Hepatic stellate cell (primary cell): ENCODE measurements at regions not wholly inside any gene's neighbourhood (a gene's known extent, or its start where the extent isn't known, plus 50 kb on each side); places are given as distances from the start of the nearest gene placed in this dataset.

Experiments
- DNase-seq: peaks from one replicate; pipeline ENCODE4 v3.0.0; 2011; ENCODE audit warnings: low spot score

DNA sequence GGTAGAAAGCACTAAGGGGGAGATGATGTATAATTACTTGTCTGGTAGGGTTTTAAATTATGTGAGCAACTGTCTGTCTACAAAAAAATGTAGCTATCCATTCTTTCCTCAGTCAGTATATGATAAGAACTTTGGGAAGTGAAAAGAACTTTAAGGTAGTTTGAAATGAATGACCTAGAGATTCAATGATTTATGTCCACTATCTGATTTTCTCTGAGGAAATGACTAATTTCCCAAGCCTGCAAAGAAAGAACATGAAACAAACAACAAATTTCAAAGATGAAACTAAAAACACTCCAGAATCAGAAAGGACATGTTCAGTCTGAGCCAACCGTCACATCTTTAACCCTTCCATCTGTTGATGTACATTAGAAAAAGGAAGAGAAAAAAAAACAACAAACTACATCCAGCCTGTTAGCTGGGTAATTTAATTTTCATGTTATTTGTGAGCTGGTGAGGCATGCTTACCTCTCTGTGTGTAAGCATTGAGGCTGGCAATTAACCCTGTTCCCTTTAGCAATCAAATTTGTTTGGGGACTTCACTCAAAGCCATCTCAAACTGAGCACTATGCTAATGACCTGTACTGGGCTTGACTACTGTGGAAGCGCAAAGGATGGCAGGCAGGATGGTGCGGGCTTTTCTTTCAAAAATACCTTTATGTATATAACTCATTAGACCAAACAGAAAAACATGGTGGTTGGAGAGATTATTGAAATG lies 220.1 kb downstream of the TUSC7 start:
- DNase-seq, result no peak

DNA sequence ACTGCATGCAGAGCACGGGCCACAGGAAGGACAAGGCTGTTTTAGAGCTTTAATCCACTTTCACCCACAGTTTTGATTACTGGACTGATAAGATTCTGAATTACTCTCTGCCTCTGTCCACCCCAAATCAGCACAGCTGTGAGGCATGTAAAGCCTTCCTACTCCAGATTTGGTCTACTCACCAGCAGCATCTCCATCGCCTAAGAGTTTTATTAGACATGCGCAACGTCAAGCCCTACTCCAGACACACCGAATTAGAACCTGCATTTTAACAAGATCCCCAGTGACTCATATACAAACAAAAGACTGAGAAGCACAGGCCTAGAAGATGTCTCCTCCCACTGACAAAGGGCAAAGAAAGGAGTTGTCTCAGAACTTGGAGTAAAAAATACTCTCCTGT lies 221.2 kb downstream of the TUSC7 start:
- no peak for DNase-seq

DNA sequence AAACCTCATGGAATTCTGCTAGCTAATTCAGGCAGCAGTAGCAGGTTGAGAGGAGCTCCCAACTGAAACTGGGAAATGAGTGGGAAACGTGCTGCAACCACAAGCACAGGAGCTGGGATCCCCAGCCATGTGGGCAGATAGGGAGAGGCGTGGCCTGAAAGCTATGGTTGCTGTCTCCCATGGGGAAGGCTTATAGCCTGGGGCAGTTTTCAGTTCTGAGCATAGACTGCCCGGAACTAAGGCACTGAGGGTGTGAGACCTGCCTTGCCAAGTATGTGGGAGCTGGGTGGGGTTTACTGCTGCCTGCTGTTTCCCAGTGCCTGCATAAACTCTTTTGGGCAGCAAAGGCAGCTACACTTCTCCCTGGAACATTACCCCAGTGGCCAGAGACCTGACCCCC lies 229.5 kb downstream of the TUSC7 start:
- DNase-seq, result no peak

DNA sequence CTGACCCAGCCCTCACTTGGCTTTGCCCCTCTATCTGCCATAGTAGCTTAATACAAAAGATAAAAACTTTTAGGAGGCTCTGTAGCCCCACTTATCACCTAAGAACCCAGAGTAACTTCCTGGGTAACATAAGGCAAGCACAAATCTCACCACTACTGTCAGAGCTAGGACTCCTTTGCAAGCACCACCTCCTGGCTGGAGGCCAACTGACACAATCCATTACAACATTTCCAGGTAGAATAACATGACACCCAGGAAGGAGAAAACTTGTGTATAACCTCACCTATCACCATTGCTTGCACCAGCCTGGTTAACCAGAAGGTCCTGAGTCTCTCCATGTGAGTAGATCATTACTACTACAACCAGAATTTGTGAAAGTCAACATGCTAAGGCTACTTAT lies 230.0 kb downstream of the TUSC7 start:
- no peak for DNase-seq

DNA sequence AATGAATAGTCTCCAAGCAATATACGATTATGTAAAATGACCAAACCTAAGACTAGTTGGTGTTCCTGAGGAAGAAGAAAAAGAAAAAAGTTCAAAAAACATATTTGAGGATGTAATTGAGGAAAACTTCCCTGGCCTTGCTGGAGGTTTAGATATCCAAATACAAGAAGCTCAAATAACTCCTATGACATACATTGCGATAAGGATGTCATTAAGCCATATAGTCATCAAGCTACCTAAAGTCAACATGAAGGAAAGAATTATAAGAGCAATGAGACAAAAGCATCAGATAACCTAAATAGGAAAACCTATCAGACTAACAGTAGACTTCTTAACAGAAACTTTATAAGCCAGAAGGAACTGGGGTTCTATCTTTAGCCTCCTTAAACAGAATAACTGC lies 231.1 kb downstream of the TUSC7 start:
- DNase-seq, result no peak

DNA sequence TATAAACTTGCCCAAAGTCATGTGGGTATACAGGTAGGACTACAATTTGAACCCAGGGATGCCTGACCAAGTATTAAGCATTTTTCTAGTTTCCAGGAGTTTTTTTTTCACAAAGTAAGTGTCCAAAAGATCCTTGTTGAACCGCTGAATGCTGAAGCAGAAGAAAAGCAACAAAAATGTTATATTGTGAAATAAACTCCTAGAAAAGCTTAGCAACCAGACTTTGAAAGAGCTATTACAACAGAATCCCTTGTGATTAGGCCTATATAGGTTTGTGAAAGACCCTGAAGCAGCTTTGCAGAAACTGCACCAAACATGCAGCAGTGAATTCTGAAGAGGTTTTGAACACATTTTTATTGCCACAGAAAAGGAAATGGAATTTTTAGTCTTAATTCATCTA lies 236.8 kb downstream of the TUSC7 start:
- no peak for DNase-seq

DNA sequence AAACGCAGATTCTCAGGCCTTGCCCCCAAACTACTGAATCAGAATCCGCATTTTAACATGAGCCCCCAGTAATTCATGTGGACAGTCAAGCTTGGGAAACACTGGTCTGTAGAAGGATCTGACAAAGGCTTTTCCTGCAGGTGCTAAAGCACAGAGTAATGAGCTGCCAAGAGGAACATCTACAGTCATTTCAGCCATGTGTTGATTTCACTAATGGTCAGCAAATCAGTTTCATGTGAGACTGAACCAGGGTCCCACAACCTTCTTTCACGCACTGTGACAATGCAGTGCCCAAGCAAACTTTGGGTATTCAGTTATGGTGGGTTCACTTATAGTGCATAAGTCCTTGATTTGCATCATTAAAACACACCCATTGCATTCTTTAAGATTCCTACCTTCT lies 237.6 kb downstream of the TUSC7 start:
- DNase-seq, result no peak

DNA sequence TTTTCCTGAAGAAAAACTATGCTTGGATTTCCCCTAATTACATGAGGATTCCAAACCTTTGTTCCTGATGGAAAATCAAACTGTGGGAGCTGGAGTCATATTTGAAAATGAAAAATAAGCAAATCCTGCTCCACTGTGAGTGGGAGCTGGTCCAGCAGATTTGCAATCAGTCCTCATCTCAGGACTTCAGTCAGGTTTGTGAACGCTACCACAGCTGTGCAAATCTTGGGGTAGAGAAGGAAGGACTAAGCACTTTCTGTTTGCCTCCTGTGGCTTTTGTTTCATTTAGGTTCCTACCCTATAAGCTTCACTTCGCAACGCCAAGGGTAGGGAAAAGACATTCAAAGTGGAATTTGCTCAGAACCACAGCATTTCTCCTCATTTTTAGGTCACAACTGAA lies 238.2 kb downstream of the TUSC7 start:
- no peak for DNase-seq

DNA sequence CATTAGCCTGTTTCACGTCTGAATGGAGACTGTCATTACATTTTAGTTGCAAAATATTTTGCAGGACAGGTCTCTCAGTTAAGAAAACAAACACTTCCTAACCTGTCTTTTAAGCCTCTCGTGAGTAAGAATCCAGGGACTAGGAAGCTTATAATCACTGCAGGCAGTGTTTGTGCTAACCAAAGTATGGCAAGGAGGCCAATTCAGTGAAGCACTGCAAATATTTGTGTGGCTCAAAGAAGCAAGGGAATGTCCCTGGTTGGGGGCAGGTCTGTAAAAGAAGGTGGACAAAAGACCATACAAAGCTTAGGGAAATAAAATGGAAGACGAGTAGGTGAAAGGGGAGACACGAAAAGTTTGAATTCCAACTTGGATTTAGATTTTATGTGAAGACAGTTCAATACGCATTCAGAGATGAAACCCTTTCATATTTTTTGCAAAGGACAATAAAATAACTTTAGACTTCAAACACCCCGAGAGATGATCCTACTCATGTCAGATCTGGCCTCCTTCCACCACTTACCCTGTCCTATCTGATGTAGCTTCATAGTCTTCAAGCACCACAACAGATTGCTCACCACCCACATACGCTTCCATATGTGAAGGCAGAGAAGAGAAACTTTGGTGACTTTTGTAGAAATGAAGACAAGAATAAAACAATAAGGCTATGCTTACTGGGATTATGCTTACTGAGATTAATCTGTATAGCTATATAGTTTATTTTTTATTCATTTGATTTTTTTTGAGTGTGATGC lies 240.9 kb downstream of the TUSC7 start:
- DNase-seq, result no peak

DNA sequence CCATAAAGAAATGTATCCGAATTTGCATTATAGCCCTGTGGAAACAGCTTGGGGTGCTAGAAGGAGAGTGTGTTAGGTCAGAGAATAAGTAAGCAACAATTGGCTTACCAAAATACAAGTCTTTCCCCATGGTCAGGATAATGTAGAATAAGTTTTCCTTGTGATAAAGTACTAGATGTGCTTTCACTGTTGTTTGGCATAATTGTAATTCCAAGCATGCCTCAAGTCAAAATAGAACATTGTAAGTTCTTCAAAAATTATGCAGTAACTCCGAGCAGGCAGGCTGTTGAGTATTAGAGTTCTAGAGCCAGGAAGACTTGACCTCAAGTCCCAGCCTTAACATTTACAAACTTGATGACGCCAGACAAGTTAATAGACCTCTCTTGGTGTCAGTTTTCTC lies 242.0 kb downstream of the TUSC7 start:
- DNase-seq, result no peak

DNA sequence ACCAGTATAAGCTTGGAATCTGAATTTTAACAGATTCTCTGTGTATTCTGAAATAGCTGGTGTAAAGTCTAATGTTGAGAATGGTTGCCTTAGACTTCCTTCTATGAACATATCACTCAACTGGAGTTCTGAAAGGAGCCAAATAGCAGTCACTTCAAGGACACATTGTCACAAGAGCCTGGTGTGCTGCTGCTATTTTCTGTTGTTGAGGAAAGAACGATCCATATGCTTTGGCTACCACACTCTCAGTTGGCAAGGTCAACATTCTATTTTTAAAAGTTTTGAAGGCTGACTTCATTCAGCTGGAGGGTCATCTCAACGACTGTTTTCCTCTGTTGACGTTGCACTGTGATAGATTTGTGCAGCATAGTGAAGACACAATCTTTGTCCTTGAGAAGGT lies 248.7 kb downstream of the TUSC7 start:
- no peak for DNase-seq

DNA sequence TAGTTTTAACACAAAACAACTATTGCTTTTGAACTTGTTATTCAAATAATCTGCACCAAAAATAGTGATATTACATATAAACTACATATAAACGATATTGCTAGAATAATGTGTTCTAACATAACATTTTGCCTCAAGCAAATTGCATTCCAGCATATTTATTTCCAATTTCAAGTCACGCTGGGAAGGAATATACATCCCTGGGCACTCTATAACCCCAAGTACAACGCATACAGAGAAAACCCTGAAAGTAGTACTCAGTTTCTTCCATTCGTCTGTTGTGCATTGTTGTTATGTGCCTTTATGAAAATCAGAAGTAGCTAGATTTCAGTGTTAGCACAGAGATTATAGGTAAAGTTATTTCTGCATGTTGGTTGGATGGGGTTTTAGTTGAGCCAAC lies 251.5 kb downstream of the TUSC7 start:
- DNase-seq, result no peak

DNA sequence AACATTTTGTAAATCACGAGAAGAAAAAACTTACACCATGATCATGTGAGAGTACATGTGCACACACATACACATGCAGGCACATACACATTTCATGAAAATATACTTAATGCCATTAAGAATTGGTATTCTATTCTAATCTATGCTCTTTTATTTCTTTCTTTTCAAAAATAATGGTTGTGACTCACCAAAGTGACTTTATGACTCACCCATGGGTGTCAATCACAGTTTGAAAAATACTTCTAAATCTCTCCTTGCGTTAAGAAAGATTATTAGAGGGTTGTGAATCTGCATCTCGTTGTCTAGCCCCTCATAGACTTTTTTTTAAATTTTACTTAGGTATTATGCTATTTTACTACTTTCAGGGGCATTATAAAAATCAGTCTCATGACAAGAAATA lies 254.2 kb downstream of the TUSC7 start:
- DNase-seq, result no peak

DNA sequence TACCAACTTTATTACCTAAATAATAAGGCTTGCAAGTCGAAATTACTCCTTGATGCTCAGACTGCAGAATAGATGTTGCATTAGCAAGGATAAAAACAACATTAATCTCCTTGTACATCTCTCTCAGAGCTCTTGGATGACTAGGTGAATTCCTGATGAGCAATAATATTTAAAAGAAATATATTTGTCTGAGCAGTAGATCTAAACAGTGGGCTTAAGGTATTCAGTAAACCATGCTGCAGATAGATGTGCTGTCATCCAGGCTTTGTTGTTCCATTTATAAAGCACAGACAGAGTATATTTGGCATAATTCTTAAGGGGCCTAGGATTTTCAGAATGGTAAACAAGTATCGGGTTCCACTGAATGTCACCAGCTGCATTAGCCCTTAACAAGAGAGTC lies 257.1 kb downstream of the TUSC7 start:
- no peak for DNase-seq

DNA sequence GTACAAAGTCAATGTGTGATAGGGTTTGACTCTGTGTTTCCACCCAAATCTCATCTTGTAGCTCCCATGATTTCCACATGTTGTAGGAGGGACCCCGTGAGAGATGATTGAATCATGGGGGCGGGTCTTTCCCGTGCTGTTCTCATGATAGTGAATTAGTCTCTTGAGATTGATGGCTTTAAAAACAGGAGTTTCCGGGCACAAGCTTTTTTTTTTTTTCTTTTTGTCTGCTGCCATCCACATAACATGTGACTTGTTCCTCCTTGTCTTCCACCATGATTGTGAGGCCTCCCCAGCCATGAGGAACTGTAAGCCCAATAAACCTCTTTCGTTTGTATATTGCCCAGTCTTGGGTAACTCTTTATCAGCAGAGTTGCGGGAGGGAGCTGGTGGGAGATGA lies 259.6 kb downstream of the TUSC7 start:
- no peak for DNase-seq

DNA sequence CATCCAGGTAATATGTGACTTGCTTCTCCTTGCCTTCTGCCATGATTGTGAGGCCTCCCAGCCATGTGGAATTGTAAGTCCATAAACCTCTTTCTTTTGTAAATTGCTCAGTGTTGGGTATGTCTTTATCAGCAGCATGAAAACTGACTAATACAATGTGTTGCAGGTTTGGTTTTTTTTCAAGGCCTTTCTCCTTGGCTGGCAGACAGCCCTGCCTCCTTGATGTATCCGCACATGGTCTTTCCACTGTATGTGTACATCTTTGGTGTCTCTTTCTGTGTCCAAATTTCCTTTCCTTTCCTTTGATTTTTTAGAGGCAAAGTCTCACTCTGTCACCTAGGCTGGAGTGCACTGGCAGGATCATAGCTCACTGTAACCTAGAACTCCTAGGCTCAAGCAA lies 260.1 kb downstream of the TUSC7 start:
- DNase-seq, result no peak

DNA sequence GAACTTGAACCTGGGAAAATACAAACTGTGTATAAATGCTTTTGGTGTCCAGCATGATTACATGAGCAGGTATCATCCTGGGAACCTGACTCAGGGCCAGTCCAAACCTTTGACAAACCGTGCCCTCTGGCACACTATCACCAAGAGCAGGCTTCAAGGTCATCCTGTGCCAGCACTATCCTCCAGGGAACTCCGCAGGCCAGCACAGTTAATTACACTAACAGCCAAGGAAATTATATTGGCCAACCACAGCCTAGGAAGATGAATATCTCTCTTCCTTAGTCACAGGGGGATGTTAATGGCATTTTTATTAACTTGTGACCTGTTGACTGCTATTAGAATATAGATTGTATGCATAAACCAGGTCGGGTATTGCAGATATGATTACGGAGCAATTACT lies 262.0 kb downstream of the TUSC7 start:
- no peak for DNase-seq

DNA sequence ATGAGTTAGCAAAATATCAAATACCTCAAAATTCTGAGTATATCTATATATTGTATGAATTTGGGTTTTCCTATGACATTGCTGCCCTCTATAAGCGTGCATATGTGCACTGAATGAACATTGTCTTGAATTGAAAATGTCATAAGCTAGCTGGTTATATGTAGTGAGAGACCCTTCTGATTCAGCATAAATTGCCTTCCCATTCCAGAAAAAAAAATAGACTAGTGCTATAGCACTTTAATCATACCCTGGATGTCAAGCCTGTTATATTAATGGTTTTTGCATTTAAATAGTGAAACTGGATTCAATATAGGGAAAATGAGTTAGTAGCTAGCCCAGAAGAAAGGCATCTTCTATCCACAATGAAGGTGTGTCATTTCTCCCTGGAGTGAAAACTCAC lies 265.1 kb downstream of the TUSC7 start:
- DNase-seq, result no peak

DNA sequence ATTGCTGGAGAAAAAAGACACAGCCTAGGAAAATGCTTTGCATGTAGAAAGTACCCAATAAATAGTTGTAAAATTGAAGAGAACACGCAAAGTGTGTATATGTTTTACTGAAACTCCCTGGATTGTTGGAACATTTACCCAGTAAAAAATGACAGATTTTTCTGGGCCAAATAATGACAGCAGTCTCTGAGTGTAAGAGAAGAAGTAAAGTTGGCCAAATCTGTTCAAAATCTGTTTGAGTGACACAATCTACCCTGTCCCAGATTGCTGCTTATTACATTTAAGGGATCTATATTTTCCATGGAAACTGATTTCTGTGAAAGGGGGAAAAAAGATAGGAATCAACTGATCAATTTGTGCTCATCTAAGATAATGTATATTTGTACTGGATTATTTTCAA lies 267.9 kb downstream of the TUSC7 start:
- DNase-seq, result no peak

DNA sequence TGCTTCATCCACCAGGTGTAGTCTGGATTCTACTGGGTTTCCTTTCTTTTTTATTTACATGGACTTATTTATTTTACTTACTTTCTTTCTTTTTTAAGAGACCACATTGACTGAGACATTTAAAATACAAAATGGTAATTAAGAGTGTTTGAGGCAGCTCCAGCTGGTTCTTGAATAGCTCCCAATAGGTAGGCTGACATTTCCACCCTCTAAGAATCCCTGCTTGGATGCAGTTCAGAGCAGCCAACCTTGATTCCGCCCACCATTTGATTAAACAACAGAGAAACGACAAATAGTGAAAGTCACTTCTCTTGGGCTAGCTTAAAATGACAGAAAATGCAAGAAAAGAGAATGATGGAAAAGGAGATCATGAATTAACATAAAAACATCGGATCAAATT lies 270.5 kb downstream of the TUSC7 start:
- no peak for DNase-seq

DNA sequence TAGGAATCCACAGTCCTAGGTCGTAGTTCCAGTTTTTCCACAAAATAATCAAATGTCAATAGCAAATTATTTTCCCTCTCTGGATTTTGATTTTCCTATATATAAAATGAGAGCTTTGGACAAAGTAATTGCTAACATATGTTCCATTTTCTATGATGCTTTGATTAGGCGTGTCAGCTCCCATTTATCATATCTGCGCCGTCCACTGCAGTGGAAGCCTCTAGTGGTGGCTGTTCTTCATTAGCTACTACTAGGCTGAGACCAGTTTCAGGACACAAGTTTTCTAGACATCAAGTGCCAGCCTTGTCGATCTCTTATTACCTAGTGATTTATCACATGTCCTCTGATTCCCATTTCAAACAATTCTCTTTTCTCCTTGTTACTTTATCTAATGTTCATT lies 271.5 kb downstream of the TUSC7 start:
- no peak for DNase-seq

DNA sequence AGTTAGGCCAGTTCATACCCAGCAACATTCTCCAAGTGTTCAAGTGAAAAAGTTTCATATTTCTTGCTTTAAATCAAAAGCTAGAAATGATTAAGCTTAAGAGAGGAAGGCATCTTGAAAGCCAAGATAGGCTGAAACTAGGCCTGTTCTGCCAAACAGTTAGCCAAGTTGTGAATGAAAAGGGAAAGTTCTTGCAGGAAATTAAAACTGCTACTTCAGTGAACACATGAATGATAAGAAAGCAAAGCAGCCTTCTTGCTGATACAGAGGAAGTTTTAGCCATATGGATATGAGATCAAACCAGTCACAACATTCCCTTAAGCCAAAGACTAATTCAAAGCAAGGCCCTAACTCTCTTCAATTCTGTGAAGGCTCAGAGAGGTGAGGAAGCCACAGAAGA lies 274.7 kb downstream of the TUSC7 start:
- no peak for DNase-seq

DNA sequence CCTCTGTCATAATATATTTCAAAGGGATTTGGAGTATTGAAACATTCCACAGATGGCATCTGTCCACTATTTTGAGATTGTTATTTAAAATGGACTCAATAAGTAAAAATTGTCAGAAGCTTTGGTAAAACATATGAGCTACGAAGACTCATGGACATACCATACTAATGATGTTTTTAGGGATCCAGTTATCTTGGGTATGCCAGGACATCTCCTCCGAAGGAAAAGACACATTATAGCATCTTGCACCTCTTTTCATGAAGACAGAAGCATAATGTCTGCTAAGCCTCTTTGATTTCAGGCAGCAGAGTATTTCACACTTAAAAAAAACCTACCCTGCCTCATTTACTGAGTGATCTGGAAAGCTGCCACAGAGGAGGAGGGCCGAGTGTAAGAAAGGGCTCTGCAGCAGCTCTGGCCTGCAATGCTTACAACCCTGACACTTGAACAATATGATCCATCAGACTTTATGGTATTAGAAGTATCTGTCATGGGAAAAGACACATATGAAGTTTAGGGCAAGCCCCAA lies 284.8 kb downstream of the TUSC7 start:
- DNase-seq, result no peak

DNA sequence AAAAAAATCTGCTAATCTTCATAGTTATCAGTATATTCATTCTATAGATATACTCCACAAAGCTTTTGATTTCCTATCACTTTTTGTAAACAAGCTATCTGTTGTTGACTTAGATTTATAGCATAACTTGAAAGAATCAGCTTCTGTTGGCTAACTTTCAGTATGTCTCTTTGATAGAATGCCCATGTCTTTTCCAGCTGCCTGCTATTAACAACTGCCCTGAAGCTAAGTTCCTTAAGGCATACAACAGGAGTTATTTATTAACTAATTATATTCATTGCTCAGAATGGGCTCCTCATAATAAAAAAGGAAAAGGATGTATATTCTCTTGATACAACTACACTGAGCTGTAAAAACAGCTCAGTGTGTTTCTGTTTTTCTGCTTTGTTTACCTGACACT lies 293.9 kb downstream of the TUSC7 start:
- no peak for DNase-seq
